ENCODE measurements at regions not wholly inside any gene's neighbourhood (a gene's known extent, or its start where the extent isn't known, plus 50 kb on each side); places are given as distances from the start of the nearest gene placed in this dataset.

- DNase-seq = no peak
Observed at GRCh38 chr2:215765729-215766360, 247.5 kb downstream of the MREG start.

- DNase-seq = no peak
Observed at GRCh38 chr2:215764441-215765048, 248.8 kb downstream of the MREG start.

GRCh38 chr2:215760557-215760956 lies 252.8 kb downstream of the MREG start:
- DNase-seq = no peak

- DNase-seq = no peak
Observed at GRCh38 chr2:215760091-215760490, 253.3 kb downstream of the MREG start.

DNA sequence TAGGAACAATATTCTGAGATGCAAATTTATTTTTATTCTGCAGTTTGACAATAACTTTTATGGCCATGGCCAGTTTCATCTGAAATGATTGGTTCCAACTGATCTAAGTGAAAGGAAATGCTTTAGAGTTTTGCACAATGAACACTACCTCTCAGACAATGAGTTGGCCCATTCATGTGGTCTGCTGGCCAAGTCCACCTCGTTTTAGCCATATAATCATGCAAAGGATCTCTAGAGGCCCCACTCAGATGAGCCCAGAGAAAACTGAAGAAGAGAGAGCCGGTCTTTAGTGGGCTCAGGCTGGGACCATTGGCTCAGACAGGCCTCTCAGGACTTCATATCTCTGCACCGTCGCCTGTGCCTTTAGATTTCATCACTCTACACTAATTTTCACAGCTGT lies 254.7 kb downstream of the MREG start:
- DNase-seq = no peak

DNA sequence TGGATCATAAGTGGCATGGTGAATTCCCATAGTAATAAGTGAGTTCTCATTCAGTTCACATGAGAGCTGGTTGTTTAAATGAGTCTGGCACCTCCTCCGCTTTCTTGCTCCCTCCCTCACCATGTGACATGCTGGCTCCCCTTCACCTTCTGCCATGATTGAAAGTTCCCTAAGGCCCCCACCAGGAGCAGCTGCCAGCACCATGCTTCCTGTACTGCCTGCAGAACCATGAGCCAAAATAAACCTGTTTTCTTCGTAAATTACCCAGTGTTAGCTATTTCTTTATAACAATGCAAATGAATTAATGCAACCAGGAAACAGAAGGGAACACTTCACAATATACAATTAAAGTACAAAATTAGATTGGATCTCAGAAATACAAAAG lies 257.0 kb downstream of the MREG start:
- DNase-seq = no peak

GRCh38 chr2:215755641-215756345 lies 257.6 kb downstream of the MREG start:
- no peak for DNase-seq

- DNase-seq = no peak
Observed at GRCh38 chr2:215754546-215754945, 258.8 kb downstream of the MREG start.

DNA sequence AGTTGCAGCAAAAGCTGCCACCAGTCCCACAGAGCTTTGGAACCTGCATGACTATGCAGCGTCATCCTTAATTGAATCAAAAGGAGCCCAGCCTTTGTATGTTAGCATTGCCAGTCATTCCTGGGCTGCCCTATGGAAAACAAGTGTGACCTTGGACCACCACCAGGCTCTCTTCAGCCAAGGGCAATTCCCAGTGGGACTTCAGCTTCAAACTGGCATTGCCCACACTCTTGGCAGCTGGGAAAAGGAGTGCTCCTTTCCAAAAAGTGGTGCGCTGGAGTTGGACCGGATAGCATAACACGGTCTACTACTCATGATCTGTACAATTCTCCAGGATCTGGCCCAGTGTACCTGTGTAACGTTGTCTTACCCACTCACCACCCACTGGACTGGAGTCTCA lies 259.5 kb downstream of the MREG start:
- DNase-seq = no peak

DNA sequence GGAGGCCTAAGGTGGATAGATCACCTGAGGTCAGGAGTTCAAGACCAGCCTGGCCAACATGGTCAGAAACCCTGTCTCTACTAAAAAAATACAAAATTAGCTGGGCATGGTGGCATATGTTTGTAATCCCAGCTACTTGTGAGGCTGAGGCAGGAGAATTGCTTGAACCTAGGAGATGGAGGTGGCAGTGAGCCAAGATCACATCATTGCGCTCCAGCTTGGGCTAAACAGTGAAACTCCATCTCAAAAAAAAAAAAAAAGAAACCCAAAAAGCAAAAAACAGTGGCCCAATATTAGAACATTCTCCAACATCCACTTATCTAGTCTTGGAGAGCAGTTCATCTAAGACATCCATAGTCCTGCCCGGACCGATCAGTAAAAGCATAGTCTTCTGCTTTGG lies 260.4 kb downstream of the MREG start:
- DNase-seq = no peak

DNA sequence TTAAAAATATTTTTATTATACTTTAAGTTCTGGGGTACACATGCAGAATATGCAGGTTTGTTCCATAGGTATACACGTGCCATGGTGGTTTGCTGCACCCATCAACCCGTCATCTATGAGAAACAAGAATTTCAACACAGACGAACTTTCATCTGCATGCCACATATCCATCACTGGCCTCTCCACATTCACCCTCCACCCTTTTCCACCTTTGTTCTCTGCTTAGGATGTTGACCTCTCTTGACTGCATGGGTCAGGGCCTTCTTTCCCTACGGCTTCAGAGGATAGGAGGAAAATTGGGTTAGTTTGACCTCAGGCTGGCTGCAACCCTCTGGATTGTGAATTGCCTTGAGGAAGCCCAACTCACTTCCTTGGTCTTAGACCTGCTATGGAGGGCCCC lies 260.9 kb downstream of the MREG start:
- DNase-seq = no peak

- DNase-seq = no peak
Observed at GRCh38 chr2:215751911-215752272, 261.5 kb downstream of the MREG start.

- DNase-seq = no peak
Observed at GRCh38 chr2:215751200-215751910, 262.0 kb downstream of the MREG start.

- no peak for DNase-seq
Observed at GRCh38 chr2:215750763-215751162, 262.6 kb downstream of the MREG start.

- DNase-seq = no peak
Observed at GRCh38 chr2:215749092-215749957, 264.0 kb downstream of the MREG start.

DNA sequence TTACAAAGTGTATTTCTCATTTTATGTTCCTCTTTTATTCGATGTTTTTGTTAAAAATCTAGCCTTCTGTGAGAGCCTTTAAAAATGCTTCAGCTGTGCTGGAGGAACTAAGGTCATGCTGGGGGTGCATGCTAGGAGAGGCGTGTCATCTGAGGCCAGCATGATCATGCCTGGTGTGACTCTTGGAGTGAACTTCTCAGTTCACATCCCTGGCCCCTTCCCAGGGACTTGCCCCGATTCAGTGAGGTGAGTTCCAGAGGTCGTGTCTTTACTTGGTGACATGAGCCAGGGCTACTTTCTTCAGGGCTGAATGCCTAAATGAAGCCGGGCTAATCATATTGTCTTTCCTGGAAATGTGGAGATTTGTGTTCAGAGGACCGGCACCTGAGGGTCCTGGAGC lies 264.9 kb downstream of the MREG start:
- no peak for DNase-seq

DNA sequence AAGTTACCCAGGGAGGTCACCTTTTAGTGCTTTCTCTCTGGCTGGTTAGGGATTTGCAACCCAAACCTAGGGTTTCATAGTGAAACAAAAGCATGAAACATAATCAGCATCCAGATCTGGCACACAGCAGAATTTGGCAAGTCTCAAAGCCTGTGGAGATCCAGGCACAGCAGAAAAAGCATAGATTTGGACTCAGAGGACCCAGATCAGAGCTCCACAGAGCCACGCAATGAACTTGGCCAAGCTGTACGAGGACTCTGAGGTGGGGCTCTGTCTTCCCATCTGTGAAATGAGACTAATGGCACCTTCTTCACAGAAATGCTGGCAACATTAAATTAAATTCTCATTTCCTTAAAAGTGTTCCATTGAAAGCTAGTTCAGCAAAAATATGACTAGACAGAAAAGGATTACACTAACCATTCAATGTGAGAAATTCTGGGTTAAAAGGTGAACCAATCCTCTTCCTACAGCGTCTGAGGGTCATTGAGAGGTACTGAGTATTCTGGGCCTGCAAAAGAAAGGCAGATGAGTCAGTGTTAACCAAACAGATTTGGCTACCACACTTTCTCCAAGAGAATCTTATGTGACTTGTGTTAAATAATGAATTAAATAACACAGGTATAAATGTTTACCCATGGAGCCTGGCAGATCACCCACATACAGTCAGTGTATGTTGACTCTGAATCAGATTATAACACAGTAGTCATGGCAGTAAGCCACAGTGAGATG lies 266.3 kb downstream of the MREG start:
- no peak for DNase-seq

DNA sequence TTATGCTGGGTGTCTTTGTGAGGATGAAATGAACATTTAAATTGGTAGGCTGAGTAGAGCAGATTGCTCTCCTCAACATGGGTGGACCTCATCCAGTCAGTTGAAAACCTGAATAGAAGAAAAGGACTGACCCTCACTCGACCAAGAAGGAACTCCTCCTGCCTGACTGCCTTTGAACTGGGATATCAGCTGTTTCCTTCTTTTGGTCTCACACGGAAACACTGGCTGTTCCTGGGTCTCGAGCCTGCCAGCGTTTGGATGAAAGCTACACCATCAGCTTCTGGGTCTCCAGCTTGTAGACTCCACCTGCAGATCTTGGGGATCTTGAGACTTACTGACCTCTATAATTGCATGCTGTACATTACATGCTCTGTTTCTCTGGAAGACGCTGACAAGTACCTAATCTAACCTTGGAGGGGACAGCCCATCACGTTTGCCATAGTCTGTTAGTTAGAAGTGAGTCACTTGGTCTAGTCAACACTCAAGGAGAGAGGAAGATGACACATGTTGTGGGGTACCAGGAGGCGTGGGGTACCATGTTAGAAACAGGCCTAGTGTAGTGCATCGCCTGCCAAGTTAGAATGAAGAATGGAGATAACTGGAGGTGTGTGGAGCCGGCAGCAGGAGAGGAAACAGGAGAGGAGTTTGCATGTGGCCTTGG lies 267.0 kb downstream of the MREG start:
- DNase-seq = peak in 1 of 2 donors; percentile 29

- DNase-seq = no peak
Observed at GRCh38 chr2:215745331-215745730, 268.0 kb downstream of the MREG start.

- no peak for DNase-seq
Observed at GRCh38 chr2:215744514-215744913, 268.8 kb downstream of the MREG start.

DNA sequence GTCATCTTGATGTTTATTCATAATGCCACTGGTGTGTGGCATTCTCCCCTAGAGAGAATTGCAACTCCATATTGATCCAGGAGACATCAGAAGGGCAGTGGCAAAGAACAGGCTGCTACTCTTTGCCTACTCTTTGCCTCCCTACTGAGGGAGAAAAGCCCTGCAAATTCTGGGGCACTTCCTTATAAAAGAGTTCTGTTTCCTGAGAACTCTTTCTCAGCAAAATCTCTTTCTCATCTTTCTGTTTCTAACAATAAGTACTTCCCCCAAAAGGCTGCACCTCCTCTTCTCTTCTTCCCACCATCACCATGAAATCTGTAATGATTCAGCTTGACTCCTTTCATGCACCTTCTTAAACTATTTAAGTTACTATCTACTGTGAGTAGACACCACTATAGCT lies 270.3 kb downstream of the MREG start:
- no peak for DNase-seq

DNA sequence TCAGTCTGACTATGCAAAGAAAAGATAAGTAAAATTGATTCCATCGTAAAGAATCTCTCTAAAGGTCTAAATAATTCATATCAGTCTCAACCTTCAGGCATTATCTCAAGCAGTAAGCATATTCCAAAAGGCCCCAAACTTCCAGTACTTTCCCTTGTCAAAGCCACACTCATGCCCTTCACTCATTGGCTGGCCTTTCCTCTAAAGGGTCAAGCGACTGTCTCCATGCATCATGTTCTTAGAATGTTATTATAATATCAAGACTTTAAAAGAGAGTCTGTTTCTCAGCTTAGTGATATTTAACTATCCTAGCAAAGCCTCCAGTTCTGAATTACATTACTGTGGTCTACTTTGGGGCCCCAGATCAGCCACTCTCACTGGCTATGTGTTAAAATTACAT lies 271.3 kb downstream of the MREG start:
- DNase-seq = no peak
